GM19328 (cell line): ENCODE measurements at regions not wholly inside any gene's neighbourhood (a gene's known extent, or its start where the extent isn't known, plus 50 kb on each side); places are given as distances from the start of the nearest gene placed in this dataset.

Experiments
- ATAC-seq: cut with Tn5 transposase; IDR thresholded peaks from one replicate; pipeline ENCODE4 v1.9.1; 2021; ENCODE audit warnings: mild to moderate bottlenecking, moderate library complexity; ENCODE audit not compliant: unreplicated experiment

- no peak for ATAC-seq
Observed at GRCh38 chr13:105047676-105048295, 1487.7 kb downstream of the EFNB2 start.

- ATAC-seq = no peak
Observed at GRCh38 chr13:105037110-105037509, 1498.4 kb downstream of the EFNB2 start.

GRCh38 chr13:105035092-105035491 is 1500.4 kb downstream of the EFNB2 start:
- ATAC-seq = no peak

GRCh38 chr13:105033999-105034398 is 1501.5 kb downstream of the EFNB2 start:
- no peak for ATAC-seq

- ATAC-seq = no peak
Observed at GRCh38 chr13:105031306-105031705, 1504.2 kb downstream of the EFNB2 start.

- ATAC-seq = no peak
Observed at GRCh38 chr13:105030851-105031250, 1504.6 kb downstream of the EFNB2 start.

GRCh38 chr13:105019073-105019472 is 1516.4 kb downstream of the EFNB2 start:
- ATAC-seq = no peak

GRCh38 chr13:105016266-105016665 is 1519.2 kb downstream of the EFNB2 start:
- no peak for ATAC-seq

- ATAC-seq = no peak
Observed at GRCh38 chr13:105008604-105009003, 1526.9 kb downstream of the EFNB2 start.

- no peak for ATAC-seq
Observed at GRCh38 chr13:105007166-105007808, 1528.2 kb downstream of the EFNB2 start.

GRCh38 chr13:104996022-104996421 is 1539.4 kb downstream of the EFNB2 start:
- no peak for ATAC-seq

- ATAC-seq = no peak
Observed at GRCh38 chr13:104993708-104994107, 1541.8 kb downstream of the EFNB2 start.

GRCh38 chr13:104987621-104988020 is 1547.8 kb downstream of the EFNB2 start:
- ATAC-seq = no peak

GRCh38 chr13:104984296-104984818 is 1551.1 kb downstream of the EFNB2 start:
- ATAC-seq = peak; percentile 80

GRCh38 chr13:104983601-104984000 is 1551.9 kb downstream of the EFNB2 start:
- ATAC-seq = no peak

- ATAC-seq = no peak
Observed at GRCh38 chr13:104980586-104980985, 1554.9 kb downstream of the EFNB2 start.

GRCh38 chr13:104979281-104980030 is 1556.0 kb downstream of the EFNB2 start:
- ATAC-seq = no peak

GRCh38 chr13:104976986-104977385 is 1558.5 kb downstream of the EFNB2 start:
- no peak for ATAC-seq

- peak; percentile 55 for ATAC-seq
Observed at GRCh38 chr13:104975272-104975671, 1560.2 kb downstream of the EFNB2 start.

- no peak for ATAC-seq
Observed at GRCh38 chr13:104968876-104969275, 1566.6 kb downstream of the EFNB2 start.

- no peak for ATAC-seq
Observed at GRCh38 chr13:104967836-104968630, 1567.4 kb downstream of the EFNB2 start.
